NCI-H2227 (cell line): ENCODE measurements at regions not wholly inside any gene's neighbourhood (a gene's known extent, or its start where the extent isn't known, plus 50 kb on each side); places are given as distances from the start of the nearest gene placed in this dataset.

Experiments
- DNase-seq: peaks from one replicate; lab custom pipeline; 2025; ENCODE audit not compliant: unreplicated experiment; lab: John Stamatoyannopoulos, UW

- no peak for DNase-seq
Measured at GRCh38 chr12:97267594-97268202, 194.9 kb upstream of the RMST start.

- no peak for DNase-seq
Measured at GRCh38 chr12:97272471-97272870, 190.1 kb upstream of the RMST start.

GRCh38 chr12:97274386-97274785 lies 188.2 kb upstream of the RMST start:
- DNase-seq, result peak; percentile 5

- DNase-seq, result peak; percentile 57
Measured at GRCh38 chr12:97275256-97275655, 187.3 kb upstream of the RMST start.

- DNase-seq, result peak; percentile 58
Measured at GRCh38 chr12:97275728-97276590, 186.6 kb upstream of the RMST start.

GRCh38 chr12:97276661-97277429 lies 185.8 kb upstream of the RMST start:
- no peak for DNase-seq

- DNase-seq, result no peak
Measured at GRCh38 chr12:97283297-97283696, 179.3 kb upstream of the RMST start.

- DNase-seq, result no peak
Measured at GRCh38 chr12:97288531-97288930, 174.1 kb upstream of the RMST start.

- DNase-seq, result no peak
Measured at GRCh38 chr12:97292588-97292987, 170.0 kb upstream of the RMST start.

- no peak for DNase-seq
Measured at GRCh38 chr12:97293541-97293940, 169.1 kb upstream of the RMST start.

- no peak for DNase-seq
Measured at GRCh38 chr12:97299847-97300246, 162.8 kb upstream of the RMST start.

- DNase-seq, result no peak
Measured at GRCh38 chr12:97300431-97300830, 162.2 kb upstream of the RMST start.

- no peak for DNase-seq
Measured at GRCh38 chr12:97300891-97301290, 161.7 kb upstream of the RMST start.

GRCh38 chr12:97301576-97301975 lies 161.0 kb upstream of the RMST start:
- DNase-seq, result no peak

GRCh38 chr12:97305651-97306050 lies 157.0 kb upstream of the RMST start:
- DNase-seq, result peak; percentile 41

- DNase-seq, result peak; percentile 82
Measured at GRCh38 chr12:97306147-97306546, 156.5 kb upstream of the RMST start.

- DNase-seq, result peak; percentile 53
Measured at GRCh38 chr12:97308576-97309198, 153.9 kb upstream of the RMST start.

GRCh38 chr12:97309921-97310320 lies 152.7 kb upstream of the RMST start:
- no peak for DNase-seq

- no peak for DNase-seq
Measured at GRCh38 chr12:97312570-97313135, 150.0 kb upstream of the RMST start.

GRCh38 chr12:97313471-97314190 lies 149.0 kb upstream of the RMST start:
- DNase-seq, result no peak
